ENCODE measurements at regions not wholly inside any gene's neighbourhood (a gene's known extent, or its start where the extent isn't known, plus 50 kb on each side); places are given as distances from the start of the nearest gene placed in this dataset.

GRCh38 chr4:126241634-126242033 lies 926.9 kb downstream of the FAT4 start:
- TF ChIP-seq, protein P1, sequence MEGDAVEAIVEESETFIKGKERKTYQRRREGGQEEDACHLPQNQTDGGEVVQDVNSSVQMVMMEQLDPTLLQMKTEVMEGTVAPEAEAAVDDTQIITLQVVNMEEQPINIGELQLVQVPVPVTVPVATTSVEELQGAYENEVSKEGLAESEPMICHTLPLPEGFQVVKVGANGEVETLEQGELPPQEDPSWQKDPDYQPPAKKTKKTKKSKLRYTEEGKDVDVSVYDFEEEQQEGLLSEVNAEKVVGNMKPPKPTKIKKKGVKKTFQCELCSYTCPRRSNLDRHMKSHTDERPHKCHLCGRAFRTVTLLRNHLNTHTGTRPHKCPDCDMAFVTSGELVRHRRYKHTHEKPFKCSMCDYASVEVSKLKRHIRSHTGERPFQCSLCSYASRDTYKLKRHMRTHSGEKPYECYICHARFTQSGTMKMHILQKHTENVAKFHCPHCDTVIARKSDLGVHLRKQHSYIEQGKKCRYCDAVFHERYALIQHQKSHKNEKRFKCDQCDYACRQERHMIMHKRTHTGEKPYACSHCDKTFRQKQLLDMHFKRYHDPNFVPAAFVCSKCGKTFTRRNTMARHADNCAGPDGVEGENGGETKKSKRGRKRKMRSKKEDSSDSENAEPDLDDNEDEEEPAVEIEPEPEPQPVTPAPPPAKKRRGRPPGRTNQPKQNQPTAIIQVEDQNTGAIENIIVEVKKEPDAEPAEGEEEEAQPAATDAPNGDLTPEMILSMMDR (IDR thresholded peaks at IDR 0.05), result no peak
- no peak for TF ChIP-seq POLR2A (IDR thresholded peaks at IDR 0.05)

Data from lower leg skin (tissue), 3 donors.